MV-4-11 (cell line): ENCODE measurements at regions not wholly inside any gene's neighbourhood (a gene's known extent, or its start where the extent isn't known, plus 50 kb on each side); places are given as distances from the start of the nearest gene placed in this dataset.
"Not testable (repeated sequence)": the region's sequence is repeated elsewhere in the genome, so short reads cannot be mapped to it uniquely, and the experiment has no call there.

ENCODE experiments used
- DNase-seq: peaks from one replicate; lab custom pipeline; 2025; lab: John Stamatoyannopoulos, UW

GRCh38 chr4:173608632-173609031 lies 78.6 kb upstream of the HAND2 start:
- DNase-seq = not testable (repeated sequence)

GRCh38 chr4:173591760-173592159 lies 61.7 kb upstream of the HAND2 start:
- no peak for DNase-seq

GRCh38 chr4:173590697-173591096 lies 60.7 kb upstream of the HAND2 start:
- DNase-seq = no peak

- no peak for DNase-seq
Measured at GRCh38 chr4:173585876-173586572, 56.0 kb upstream of the HAND2 start.

GRCh38 chr4:173584506-173584905 lies 54.5 kb upstream of the HAND2 start:
- DNase-seq = no peak
